GM06990 (cell line): ENCODE measurements at regions not wholly inside any gene's neighbourhood (a gene's known extent, or its start where the extent isn't known, plus 50 kb on each side); places are given as distances from the start of the nearest gene placed in this dataset.
"Not testable (repeated sequence)": the region's sequence is repeated elsewhere in the genome, so short reads cannot be mapped to it uniquely, and the experiment has no call there.

ENCODE experiments used
- DNase-seq: peaks from one replicate; pipeline ENCODE4 v3.0.0-alpha.2; 2011; ENCODE audit not compliant: insufficient read length; ENCODE audit errors: extremely low read depth
- H3K27me3 ChIP-seq: replicated peaks from 2 replicates; pipeline ENCODE4 v1.6.0; 2011; ENCODE audit warnings: low read length; ENCODE audit not compliant: control insufficient read depth, insufficient read depth
- H3K36me3 ChIP-seq: 2 replicates; pipeline ENCODE4 v1.5.1; 2011; ENCODE audit warnings: low read length; ENCODE audit not compliant: control insufficient read depth, insufficient read depth
- H3K4me3 ChIP-seq: replicated peaks from 2 replicates; pipeline ENCODE4 v1.5.1; 2011; ENCODE audit warnings: low read depth, mild to moderate bottlenecking, control low read depth, low read length
- TF ChIP-seq, protein P1 (sequence below): IDR thresholded peaks from 2 replicates; pipeline ENCODE4 v1.5.1; 2011; ENCODE audit warnings: low read length, control low read depth, mild to moderate bottlenecking, inconsistent platforms; ENCODE audit not compliant: insufficient read depth, poor library complexity, severe bottlenecking

DNA sequence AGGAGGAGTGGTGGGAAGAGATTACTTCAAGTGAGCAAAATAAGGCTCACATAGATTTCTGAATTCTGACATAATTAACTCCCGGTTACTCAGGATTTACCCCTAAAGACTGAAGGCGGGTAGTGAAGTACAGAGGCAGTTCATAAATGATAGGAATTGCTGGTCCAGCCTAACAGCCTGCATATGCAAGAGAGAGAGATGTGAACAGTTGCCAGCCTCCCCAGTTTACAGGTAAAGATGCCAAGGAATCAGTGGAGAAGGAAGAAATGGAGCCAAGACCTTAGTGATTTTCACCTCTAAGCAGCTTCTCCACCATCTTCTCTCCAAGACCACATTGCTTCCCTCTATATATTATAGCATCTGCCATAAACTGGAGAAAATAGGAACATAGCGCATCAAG lies 91.8 kb upstream of the THUMPD2 start:
- DNase-seq: no peak
- Histone ChIP-seq H3K27me3 (no peaks in the 10 kb centered on the region; the same call in 1 of the 2 replicates), H3K36me3 (no peaks in the 10 kb centered on the region), H3K4me3 (no peak overlapping the region)
- TF ChIP-seq, protein P1, sequence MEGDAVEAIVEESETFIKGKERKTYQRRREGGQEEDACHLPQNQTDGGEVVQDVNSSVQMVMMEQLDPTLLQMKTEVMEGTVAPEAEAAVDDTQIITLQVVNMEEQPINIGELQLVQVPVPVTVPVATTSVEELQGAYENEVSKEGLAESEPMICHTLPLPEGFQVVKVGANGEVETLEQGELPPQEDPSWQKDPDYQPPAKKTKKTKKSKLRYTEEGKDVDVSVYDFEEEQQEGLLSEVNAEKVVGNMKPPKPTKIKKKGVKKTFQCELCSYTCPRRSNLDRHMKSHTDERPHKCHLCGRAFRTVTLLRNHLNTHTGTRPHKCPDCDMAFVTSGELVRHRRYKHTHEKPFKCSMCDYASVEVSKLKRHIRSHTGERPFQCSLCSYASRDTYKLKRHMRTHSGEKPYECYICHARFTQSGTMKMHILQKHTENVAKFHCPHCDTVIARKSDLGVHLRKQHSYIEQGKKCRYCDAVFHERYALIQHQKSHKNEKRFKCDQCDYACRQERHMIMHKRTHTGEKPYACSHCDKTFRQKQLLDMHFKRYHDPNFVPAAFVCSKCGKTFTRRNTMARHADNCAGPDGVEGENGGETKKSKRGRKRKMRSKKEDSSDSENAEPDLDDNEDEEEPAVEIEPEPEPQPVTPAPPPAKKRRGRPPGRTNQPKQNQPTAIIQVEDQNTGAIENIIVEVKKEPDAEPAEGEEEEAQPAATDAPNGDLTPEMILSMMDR: no peak

DNA sequence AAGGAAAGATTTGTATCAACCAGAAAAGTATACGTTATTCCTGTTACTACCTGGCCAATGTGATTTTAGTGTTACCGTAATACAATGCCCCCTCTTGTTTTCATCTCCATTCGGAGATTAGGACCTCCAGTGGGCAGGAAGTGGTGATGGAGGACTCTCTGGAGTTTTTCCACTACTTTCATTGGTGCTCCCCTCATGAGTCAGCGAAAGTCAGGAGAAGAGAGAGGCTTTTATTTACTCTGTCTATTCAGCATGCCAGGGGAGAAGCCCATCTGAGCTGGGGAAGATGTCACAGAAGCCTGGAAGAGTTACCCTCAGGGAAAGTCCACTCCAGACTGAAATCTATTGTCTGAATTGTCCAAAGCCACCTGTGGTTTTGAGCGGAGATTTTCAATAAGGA lies 88.2 kb upstream of the THUMPD2 start:
- DNase-seq: no peak
- Histone ChIP-seq H3K36me3 (no peaks in the 10 kb centered on the region), H3K27me3 (no peaks in the 10 kb centered on the region; the same call in 1 of the 2 replicates), H3K4me3 (no peak overlapping the region)
- TF ChIP-seq, protein P1: no peak

DNA sequence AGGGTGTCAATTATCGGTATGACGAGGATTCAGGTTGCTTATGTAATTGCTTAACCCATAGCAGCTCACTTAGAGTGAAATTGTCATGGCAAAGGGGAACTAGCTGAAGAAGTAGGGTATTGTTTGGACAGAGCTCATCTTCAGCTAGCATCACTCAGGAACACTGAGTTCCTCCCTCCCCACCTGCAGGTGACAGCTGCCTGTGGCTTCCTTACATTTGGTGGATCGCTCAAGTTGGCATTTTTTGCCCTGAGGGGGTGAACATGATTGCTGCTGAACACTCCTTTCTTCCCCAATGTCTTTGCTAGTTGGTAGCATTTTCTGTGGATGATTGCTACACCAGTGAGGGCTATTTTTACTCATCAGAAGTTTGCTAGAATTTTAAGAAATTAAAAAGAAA lies 86.7 kb upstream of the THUMPD2 start:
- TF ChIP-seq, protein P1: no peak
- no peak for DNase-seq
- Histone ChIP-seq H3K36me3 (no peaks in the 10 kb centered on the region), H3K4me3 (no peak overlapping the region), H3K27me3 (no peaks in the 10 kb centered on the region; the same call in 1 of the 2 replicates)

DNA sequence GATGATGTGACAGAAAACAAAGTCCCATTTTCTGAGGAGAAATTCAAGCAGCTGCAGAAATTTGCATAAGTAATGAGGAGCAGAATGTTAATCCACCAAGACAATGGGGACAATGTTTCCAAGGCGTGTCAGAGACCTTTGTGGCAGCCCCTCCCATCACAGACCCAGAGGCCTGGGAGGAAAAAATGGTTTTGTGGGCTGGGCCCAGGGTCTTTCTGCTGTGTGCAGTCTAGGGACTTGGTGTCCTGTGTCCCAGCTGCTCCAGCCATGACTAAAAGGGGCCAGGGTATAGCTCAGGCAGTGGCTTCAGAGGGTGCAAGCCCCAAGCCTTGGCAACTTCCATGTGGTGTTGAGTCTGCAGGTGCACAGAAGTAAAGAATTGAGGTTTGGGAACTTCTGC lies 84.6 kb upstream of the THUMPD2 start:
- H3K36me3 ChIP-seq, H3K27me3 ChIP-seq, DNase-seq, H3K4me3 ChIP-seq: not testable (repeated sequence)

DNA sequence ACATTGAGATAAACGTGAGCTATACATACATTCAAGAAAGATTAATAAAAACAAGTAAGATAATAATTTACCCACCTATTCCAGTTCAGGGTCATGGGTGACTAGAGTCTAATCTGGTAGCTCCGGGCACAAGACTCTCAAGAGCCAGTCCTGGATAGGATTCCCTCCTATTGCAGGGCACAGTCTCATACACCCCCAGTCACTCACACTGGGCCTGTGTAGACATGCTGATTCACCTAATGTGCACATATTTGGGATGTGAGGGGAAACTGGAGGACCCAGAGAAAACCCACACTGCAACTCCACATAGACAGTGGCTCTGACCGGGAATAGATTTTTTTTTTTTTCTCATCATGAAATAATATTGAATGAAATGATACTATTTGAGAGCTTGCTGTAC lies 81.5 kb upstream of the THUMPD2 start:
- Histone ChIP-seq H3K36me3 (no peaks in the 10 kb centered on the region), H3K4me3 (no peak overlapping the region), H3K27me3 (no peaks in the 10 kb centered on the region)
- no peak for DNase-seq
- TF ChIP-seq, protein P1: no peak

DNA sequence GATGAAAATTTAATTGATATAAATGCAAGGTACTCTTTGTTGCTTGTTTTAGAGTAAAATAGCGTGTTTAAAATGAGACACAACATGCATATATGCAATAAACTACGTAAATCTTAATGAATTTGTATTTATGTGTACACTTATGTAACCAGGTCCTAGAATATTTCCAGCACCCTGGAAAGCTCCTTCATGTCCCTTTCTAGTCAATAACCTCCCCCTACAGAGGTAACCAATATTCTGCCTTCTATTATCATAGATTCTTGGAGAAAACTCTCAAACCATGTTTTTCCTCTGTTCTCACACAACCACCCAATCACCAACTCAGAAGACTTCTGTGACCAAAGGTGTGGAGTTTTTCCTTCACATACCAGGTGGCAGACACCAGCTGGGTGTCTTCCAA lies 79.6 kb upstream of the THUMPD2 start:
- no peak overlapping the region for H3K4me3 ChIP-seq
- no peaks in the 10 kb centered on the region for H3K36me3 ChIP-seq
- DNase-seq: no peak
- H3K27me3 ChIP-seq: no peaks in the 10 kb centered on the region
- TF ChIP-seq, protein P1: no peak
